Suprapubic skin (tissue), 3 donors: ENCODE measurements at regions not wholly inside any gene's neighbourhood (a gene's known extent, or its start where the extent isn't known, plus 50 kb on each side); places are given as distances from the start of the nearest gene placed in this dataset.

Source experiments
- POLR2A ChIP-seq, 2 donors: fragments of 450-650 bp; IDR thresholded peaks; one replicate each; pipeline ENCODE4 v1.6.1; 2017; ENCODE audit warnings: antibody characterized with exemption in 2 of 2, mild to moderate bottlenecking in 2 of 2, moderate library complexity in 2 of 2
- TF ChIP-seq, protein P1 (sequence below), 2 donors: fragments of 200-600 bp in 1 of 2; fragments of 450-650 bp in 1 of 2; sonication (generic) in 1 of 2; IDR thresholded peaks; one replicate each; pipeline ENCODE4 v1.5.1; 2016 to 2019; ENCODE audit warnings: antibody characterized with exemption in 2 of 2, mild to moderate bottlenecking in 1 of 2, moderate library complexity in 1 of 2

DNA sequence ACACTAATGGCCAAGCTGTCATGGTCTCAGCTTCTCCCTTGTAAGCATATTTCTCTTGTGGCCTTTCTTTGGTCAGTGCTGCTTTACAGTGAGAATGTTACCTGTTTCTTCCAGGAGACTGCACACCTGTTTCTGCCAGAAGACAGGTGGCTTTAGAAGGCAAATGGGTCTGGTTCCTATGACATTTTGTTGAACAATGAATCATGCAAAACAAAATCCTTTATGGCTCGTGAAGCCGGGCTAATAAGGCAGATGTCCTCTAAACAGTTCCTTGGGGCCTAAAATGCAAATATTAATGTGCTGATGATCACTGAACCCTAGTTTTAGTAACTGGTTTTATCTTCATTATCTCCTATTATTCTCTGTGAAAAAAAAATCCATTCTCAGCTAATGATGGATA is 927.6 kb downstream of the GALC start:
- TF ChIP-seq POLR2A (IDR thresholded peaks at IDR 0.05), result no peak
- TF ChIP-seq, protein P1, sequence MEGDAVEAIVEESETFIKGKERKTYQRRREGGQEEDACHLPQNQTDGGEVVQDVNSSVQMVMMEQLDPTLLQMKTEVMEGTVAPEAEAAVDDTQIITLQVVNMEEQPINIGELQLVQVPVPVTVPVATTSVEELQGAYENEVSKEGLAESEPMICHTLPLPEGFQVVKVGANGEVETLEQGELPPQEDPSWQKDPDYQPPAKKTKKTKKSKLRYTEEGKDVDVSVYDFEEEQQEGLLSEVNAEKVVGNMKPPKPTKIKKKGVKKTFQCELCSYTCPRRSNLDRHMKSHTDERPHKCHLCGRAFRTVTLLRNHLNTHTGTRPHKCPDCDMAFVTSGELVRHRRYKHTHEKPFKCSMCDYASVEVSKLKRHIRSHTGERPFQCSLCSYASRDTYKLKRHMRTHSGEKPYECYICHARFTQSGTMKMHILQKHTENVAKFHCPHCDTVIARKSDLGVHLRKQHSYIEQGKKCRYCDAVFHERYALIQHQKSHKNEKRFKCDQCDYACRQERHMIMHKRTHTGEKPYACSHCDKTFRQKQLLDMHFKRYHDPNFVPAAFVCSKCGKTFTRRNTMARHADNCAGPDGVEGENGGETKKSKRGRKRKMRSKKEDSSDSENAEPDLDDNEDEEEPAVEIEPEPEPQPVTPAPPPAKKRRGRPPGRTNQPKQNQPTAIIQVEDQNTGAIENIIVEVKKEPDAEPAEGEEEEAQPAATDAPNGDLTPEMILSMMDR (IDR thresholded peaks at IDR 0.05), result no peak
